ENCODE measurements at regions not wholly inside any gene's neighbourhood (a gene's known extent, or its start where the extent isn't known, plus 50 kb on each side); places are given as distances from the start of the nearest gene placed in this dataset.

GRCh38 chr15:94015324-94015723, 216.0 kb upstream of the MCTP2 start:
- TF ChIP-seq CTCF (IDR thresholded peaks at IDR 0.05): no peak
- no peak for TF ChIP-seq POLR2A (IDR thresholded peaks at IDR 0.05)
- ATAC-seq (no peak), DNase-seq (no peak)
- H3K9me3 ChIP-seq: peaks cover 0 to 5% (median 0%) of the 10 kb centered on the region in 12 donors
- H3K36me3 ChIP-seq: no peaks in the 10 kb centered on the region
- no peak overlapping the region for H3K4me3 ChIP-seq
- H3K4me1 ChIP-seq: no peaks in the 10 kb centered on the region
- H3K27me3 ChIP-seq: no peaks in the 10 kb centered on the region
- 79 to 88% (median 84%) methylated on average over 5 of the region's 5 CpGs for WGBS, 4 donors
- no peak overlapping the region for H3K27ac ChIP-seq
- intact Hi-C loops (cut with DNase I): no loop called here

GRCh38 chr15:94008104-94009074, 223.0 kb upstream of the MCTP2 start:
- intact Hi-C loops (cut with DNase I): no loop called here
- Histone ChIP-seq H3K9me3 (no peaks in the 10 kb centered on the region), H3K27me3 (no peaks in the 10 kb centered on the region), H3K4me1 (no peaks in the 10 kb centered on the region), H3K36me3 (no peaks in the 10 kb centered on the region), H3K4me3 (no peak overlapping the region), H3K27ac (no peak overlapping the region)
- 71 to 73% (median 72%) methylated on average over 9 of the region's 9 CpGs for WGBS, 4 donors
- ATAC-seq: no peak
- no peak for DNase-seq
- no peak for TF ChIP-seq POLR2A (IDR thresholded peaks at IDR 0.05)
- TF ChIP-seq CTCF (IDR thresholded peaks at IDR 0.05): no peak

GRCh38 chr15:94004697-94005096, 226.7 kb upstream of the MCTP2 start:
- H3K36me3 ChIP-seq: no peaks in the 10 kb centered on the region
- no peaks in the 10 kb centered on the region for H3K9me3 ChIP-seq
- WGBS, 4 donors: 61 to 81% (median 74%) methylated on average over 9 of the region's 9 CpGs
- peak in 3 of 5 donors; percentile 17 to 72 (median 40) for DNase-seq
- H3K27me3 ChIP-seq: no peaks in the 10 kb centered on the region
- TF ChIP-seq POLR2A (IDR thresholded peaks at IDR 0.05): no peak
- TF ChIP-seq CTCF (IDR thresholded peaks at IDR 0.05): no peak
- H3K4me1 ChIP-seq: peaks cover 0 to 12% (median 0%) of the 10 kb centered on the region in 12 donors
- peak in 3 of 4 donors; percentile 80 to 81 (median 81) for ATAC-seq
- no peak overlapping the region for H3K4me3 ChIP-seq
- intact Hi-C loops (cut with DNase I): no loop called here
- H3K27ac ChIP-seq: peak overlapping the region in 4 of 12 donors; percentile 6 to 58 (median 33)

- intact Hi-C loops (cut with DNase I): no loop called here
- ATAC-seq (no peak), DNase-seq (no peak)
- Histone ChIP-seq H3K4me3 (no peak overlapping the region), H3K27me3 (no peaks in the 10 kb centered on the region), H3K4me1 (peaks cover 0 to 12% (median 0%) of the 10 kb centered on the region in 12 donors), H3K9me3 (no peaks in the 10 kb centered on the region), H3K36me3 (no peaks in the 10 kb centered on the region), H3K27ac (peak overlapping the region in 5 of 12 donors; percentile 46 to 55 (median 49))
- TF ChIP-seq POLR2A (IDR thresholded peaks at IDR 0.05): no peak
- TF ChIP-seq CTCF (IDR thresholded peaks at IDR 0.05): no peak
- 84 to 90% (median 87%) methylated on average over 3 of the region's 3 CpGs for WGBS, 4 donors
Measured at GRCh38 chr15:94002041-94002440, 229.3 kb upstream of the MCTP2 start.
